ENCODE measurements at regions not wholly inside any gene's neighbourhood (a gene's known extent, or its start where the extent isn't known, plus 50 kb on each side); places are given as distances from the start of the nearest gene placed in this dataset.
"Not testable (repeated sequence)": the region's sequence is repeated elsewhere in the genome, so short reads cannot be mapped to it uniquely, and the experiment has no call there.

GRCh38 chr12:131192951-131193350 is 239.2 kb downstream of the ADGRD1 start:
- 0 out of 2 replicates have a peak, but pooled peaks cover 3% of the 10 kb centered on the region for H3K9me3 ChIP-seq (ENCODE audit: control insufficient read depth, insufficient read depth, low read length)
- no peak overlapping the region for H3K9ac ChIP-seq (ENCODE audit: low read depth, low read length)
- no peaks in the 10 kb centered on the region for H3K4me1 ChIP-seq (ENCODE audit: insufficient read depth, low read length)
- H3K36me3 ChIP-seq (ENCODE audit: insufficient read depth, low read length) = no peaks in the 10 kb centered on the region

DNA sequence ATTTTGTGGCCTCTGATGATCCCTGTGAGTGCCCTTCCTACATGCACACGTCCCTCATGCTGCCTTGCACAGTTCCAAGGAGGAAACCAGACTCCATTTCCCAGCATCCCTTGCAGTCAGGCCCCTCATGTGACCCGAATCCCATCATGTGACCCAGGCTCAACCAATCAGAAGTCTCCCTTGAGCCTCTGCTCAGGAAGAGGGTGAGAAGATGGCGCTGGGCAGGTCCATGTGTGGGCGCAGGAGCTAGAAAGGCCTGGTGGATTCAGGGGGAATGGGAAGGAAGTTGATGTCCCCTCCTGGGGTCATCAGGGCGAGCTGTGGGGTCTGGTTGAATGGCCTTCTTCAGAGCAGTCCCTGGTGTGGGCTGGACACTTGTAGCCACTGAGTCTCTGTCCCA is 240.5 kb downstream of the ADGRD1 start:
- Histone ChIP-seq H3K9ac (ENCODE audit: low read depth, low read length) (no peak overlapping the region), H3K36me3 (ENCODE audit: insufficient read depth, low read length) (no peaks in the 10 kb centered on the region), H3K4me1 (ENCODE audit: insufficient read depth, low read length) (no peaks in the 10 kb centered on the region), H3K9me3 (ENCODE audit: control insufficient read depth, insufficient read depth, low read length) (0 out of 2 replicates have a peak, but pooled peaks cover 3% of the 10 kb centered on the region)

GRCh38 chr12:131195796-131196195 is 242.1 kb downstream of the ADGRD1 start:
- Histone ChIP-seq H3K9ac (ENCODE audit: low read depth, low read length) (no peak overlapping the region), H3K4me1 (ENCODE audit: insufficient read depth, low read length) (no peaks in the 10 kb centered on the region), H3K9me3 (ENCODE audit: control insufficient read depth, insufficient read depth, low read length) (0 out of 2 replicates have a peak, but pooled peaks cover 3% of the 10 kb centered on the region), H3K36me3 (ENCODE audit: insufficient read depth, low read length) (no peaks in the 10 kb centered on the region)

DNA sequence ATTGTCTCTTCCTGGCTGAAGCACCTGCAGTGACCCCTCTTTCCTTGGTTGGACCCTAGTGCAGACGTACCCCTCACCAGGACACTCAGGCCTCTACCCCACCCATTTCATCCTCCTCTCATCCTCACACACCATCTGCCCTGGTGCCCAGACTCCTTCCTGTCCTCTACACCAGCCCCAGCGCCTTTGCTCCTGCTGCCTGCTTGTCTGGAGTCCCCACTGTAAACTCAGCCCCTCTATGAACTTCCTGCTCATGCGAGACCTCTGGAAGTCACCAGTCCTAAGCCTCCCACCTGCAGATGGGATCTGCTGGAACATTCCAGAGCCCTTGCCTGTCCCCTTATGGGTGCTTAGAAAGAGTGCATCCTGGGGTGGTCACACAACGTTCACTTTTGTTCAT is 242.5 kb downstream of the ADGRD1 start:
- no peaks in the 10 kb centered on the region for H3K4me1 ChIP-seq (ENCODE audit: insufficient read depth, low read length)
- no peaks in the 10 kb centered on the region for H3K36me3 ChIP-seq (ENCODE audit: insufficient read depth, low read length)
- no peak overlapping the region for H3K9ac ChIP-seq (ENCODE audit: low read depth, low read length)
- 0 out of 2 replicates have a peak, but pooled peaks cover 3% of the 10 kb centered on the region for H3K9me3 ChIP-seq (ENCODE audit: control insufficient read depth, insufficient read depth, low read length)

DNA sequence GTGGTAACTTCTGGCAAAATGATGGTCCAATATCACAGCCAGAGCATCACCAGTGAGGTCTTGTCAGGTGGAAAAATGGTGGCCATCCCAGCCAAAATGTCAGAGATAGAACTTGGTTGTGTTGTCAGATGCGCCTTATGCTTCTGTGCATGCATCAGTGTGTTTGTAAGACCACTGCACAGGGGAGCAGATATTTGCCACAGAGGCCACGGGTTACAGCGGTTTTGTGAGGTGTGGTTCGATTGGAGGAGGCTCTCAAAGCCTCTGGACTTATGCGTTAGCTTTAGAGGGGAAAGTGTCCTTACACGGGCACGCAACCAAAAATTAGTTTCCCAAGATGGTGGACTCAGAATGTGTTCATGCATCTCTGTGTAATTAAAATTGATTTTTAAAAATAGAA is 243.8 kb downstream of the ADGRD1 start:
- Histone ChIP-seq H3K9ac (ENCODE audit: low read depth, low read length) (no peak overlapping the region), H3K36me3 (ENCODE audit: insufficient read depth, low read length) (no peaks in the 10 kb centered on the region), H3K4me1 (ENCODE audit: insufficient read depth, low read length) (no peaks in the 10 kb centered on the region), H3K9me3 (ENCODE audit: control insufficient read depth, insufficient read depth, low read length) (0 out of 2 replicates have a peak, but pooled peaks cover 3% of the 10 kb centered on the region)

GRCh38 chr12:131199221-131199620 is 245.5 kb downstream of the ADGRD1 start:
- H3K4me1 ChIP-seq (ENCODE audit: insufficient read depth, low read length) = no peaks in the 10 kb centered on the region
- no peak overlapping the region for H3K9ac ChIP-seq (ENCODE audit: low read depth, low read length)
- no peaks in the 10 kb centered on the region for H3K36me3 ChIP-seq (ENCODE audit: insufficient read depth, low read length)
- H3K9me3 ChIP-seq (ENCODE audit: control insufficient read depth, insufficient read depth, low read length) = no peaks in the 10 kb centered on the region

- H3K9me3 ChIP-seq (ENCODE audit: control insufficient read depth, insufficient read depth, low read length); H3K36me3 ChIP-seq (ENCODE audit: insufficient read depth, low read length); H3K4me1 ChIP-seq (ENCODE audit: insufficient read depth, low read length); H3K9ac ChIP-seq (ENCODE audit: low read depth, low read length): not testable (repeated sequence)
These were observed 248.2 kb downstream of the ADGRD1 start for GRCh38 chr12:131201912-131202311.

- Histone ChIP-seq H3K9me3 (ENCODE audit: control insufficient read depth, insufficient read depth, low read length) (no peaks in the 10 kb centered on the region), H3K9ac (ENCODE audit: low read depth, low read length) (no peak overlapping the region), H3K36me3 (ENCODE audit: insufficient read depth, low read length) (no peaks in the 10 kb centered on the region), H3K4me1 (ENCODE audit: insufficient read depth, low read length) (no peaks in the 10 kb centered on the region)
These were observed 249.1 kb downstream of the ADGRD1 start for GRCh38 chr12:131202592-131203378.

GRCh38 chr12:131203666-131204415 is 250.1 kb downstream of the ADGRD1 start:
- Histone ChIP-seq H3K9me3 (ENCODE audit: control insufficient read depth, insufficient read depth, low read length) (no peaks in the 10 kb centered on the region), H3K36me3 (ENCODE audit: insufficient read depth, low read length) (no peaks in the 10 kb centered on the region), H3K9ac (ENCODE audit: low read depth, low read length) (no peak overlapping the region), H3K4me1 (ENCODE audit: insufficient read depth, low read length) (no peaks in the 10 kb centered on the region)

GRCh38 chr12:131204416-131205274 is 250.9 kb downstream of the ADGRD1 start:
- H3K9ac ChIP-seq (ENCODE audit: low read depth, low read length) = no peak overlapping the region
- no peaks in the 10 kb centered on the region for H3K9me3 ChIP-seq (ENCODE audit: control insufficient read depth, insufficient read depth, low read length)
- no peaks in the 10 kb centered on the region for H3K36me3 ChIP-seq (ENCODE audit: insufficient read depth, low read length)
- H3K4me1 ChIP-seq (ENCODE audit: insufficient read depth, low read length) = no peaks in the 10 kb centered on the region

GRCh38 chr12:131205275-131205933 is 251.7 kb downstream of the ADGRD1 start:
- H3K4me1 ChIP-seq (ENCODE audit: insufficient read depth, low read length); H3K9ac ChIP-seq (ENCODE audit: low read depth, low read length); H3K9me3 ChIP-seq (ENCODE audit: control insufficient read depth, insufficient read depth, low read length); H3K36me3 ChIP-seq (ENCODE audit: insufficient read depth, low read length): not testable (repeated sequence)

GRCh38 chr12:131206630-131207299 is 253.1 kb downstream of the ADGRD1 start:
- H3K9ac ChIP-seq (ENCODE audit: low read depth, low read length) = not testable (repeated sequence)

DNA sequence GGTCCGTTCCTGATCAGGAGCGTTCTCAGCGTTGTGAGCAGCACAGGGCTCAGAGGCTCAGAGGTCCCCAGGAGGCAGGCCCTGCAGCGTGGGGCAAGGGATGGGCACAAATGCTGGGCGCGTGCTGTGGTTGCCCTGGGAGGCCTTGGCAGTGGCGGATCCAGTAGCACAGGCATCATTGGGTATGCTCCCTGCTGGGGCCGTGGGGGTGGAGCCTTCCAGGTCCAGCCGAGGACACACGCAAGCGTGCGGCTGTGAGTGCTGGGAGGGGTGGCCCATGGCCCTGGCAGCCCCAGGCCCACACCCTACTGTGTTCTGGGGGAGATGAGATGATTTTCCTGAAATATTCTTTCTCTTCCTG is 253.6 kb downstream of the ADGRD1 start:
- H3K9ac ChIP-seq (ENCODE audit: low read depth, low read length); H3K9me3 ChIP-seq (ENCODE audit: control insufficient read depth, insufficient read depth, low read length); H3K36me3 ChIP-seq (ENCODE audit: insufficient read depth, low read length); H3K4me1 ChIP-seq (ENCODE audit: insufficient read depth, low read length): not testable (repeated sequence)

More at GRCh38 chr12:131206630-131207299, 253.1 kb downstream of the ADGRD1 start:
- not testable (repeated sequence) for H3K9me3 ChIP-seq (ENCODE audit: control insufficient read depth, insufficient read depth, low read length); H3K4me1 ChIP-seq (ENCODE audit: insufficient read depth, low read length); H3K36me3 ChIP-seq (ENCODE audit: insufficient read depth, low read length)

Data from ES-I3 (cell line).